K562 (cell line): ENCODE measurements at regions not wholly inside any gene's neighbourhood (a gene's known extent, or its start where the extent isn't known, plus 50 kb on each side); places are given as distances from the start of the nearest gene placed in this dataset.

Source experiments
- CREB3 ChIP-seq: fragments of 450-650 bp; conservative IDR thresholded peaks from 2 replicates; pipeline ENCODE4 v1.6.1; 2016; ENCODE audit warnings: missing genetic modification characterization, low read depth, mild to moderate bottlenecking, missing compliant biosample characterization, moderate library complexity
- ESRRA ChIP-seq: fragments of 450-650 bp; IDR thresholded peaks from 2 replicates; pipeline ENCODE4 v1.6.1; 2014; ENCODE audit warnings: low read depth, mild to moderate bottlenecking, moderate library complexity, borderline replicate concordance
- MTA2 ChIP-seq: fragments of 450-650 bp; IDR thresholded peaks from 2 replicates; pipeline ENCODE4 v1.6.1; 2016; ENCODE audit warnings: low read depth
- POLR2AphosphoS2 ChIP-seq: IDR thresholded peaks from 2 replicates; pipeline ENCODE4 v1.6.1; 2012; ENCODE audit warnings: low read length, improper control_type of control experiment
- TCF7 ChIP-seq: sonication (generic); IDR thresholded peaks from 2 replicates; pipeline ENCODE4 v1.6.1; 2016; ENCODE audit warnings: antibody characterized with exemption, borderline replicate concordance
- ZNF644 ChIP-seq: fragments of 200-800 bp; sonication (Bioruptor generic); IDR thresholded peaks from 2 replicates; pipeline ENCODE4 v1.6.1; 2016; ENCODE audit warnings: low read depth, missing genetic modification characterization, missing compliant biosample characterization
- TF ChIP-seq, protein P1 (sequence below): fragments of 250-450 bp; sonication (Bioruptor Pico); IDR thresholded peaks from 2 replicates; pipeline ENCODE4 v1.5.0; 2021
- TF ChIP-seq, protein P2 (sequence below): fragments of 250-450 bp; sonication (Bioruptor Pico); IDR thresholded peaks from 2 replicates; pipeline ENCODE4 v1.4.0; 2020

DNA sequence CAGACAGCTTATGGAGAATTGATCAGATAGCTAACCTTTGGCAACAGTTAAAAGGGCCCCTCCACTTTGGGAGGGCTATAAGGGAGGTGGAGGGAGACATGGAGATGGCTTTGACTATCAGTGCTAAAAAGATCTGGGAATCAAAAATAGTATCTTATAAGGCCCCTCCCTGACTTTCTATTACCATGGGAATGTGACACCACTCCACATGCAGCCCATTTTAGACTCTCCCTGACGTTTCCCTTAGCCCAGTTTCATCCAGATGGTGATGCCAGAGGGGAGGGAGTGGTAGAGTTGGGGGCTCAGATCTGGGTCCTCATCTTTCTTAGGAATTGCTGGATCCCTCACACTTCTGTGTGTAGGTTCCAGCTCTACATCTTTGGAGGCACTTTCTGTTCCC lies 200.0 kb upstream of the DTNBP1 start (continued):
- TF ChIP-seq ESRRA (no peak), CREB3 (tag) (no peak), POLR2AphosphoS2 (no peak), TCF7 (no peak), MTA2 (no peak), ZNF644 (tag) (no peak)
- TF ChIP-seq, protein P1, sequence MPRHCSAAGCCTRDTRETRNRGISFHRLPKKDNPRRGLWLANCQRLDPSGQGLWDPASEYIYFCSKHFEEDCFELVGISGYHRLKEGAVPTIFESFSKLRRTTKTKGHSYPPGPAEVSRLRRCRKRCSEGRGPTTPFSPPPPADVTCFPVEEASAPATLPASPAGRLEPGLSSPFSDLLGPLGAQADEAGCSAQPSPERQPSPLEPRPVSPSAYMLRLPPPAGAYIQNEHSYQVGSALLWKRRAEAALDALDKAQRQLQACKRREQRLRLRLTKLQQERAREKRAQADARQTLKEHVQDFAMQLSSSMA (CRISPR knock-in tag), result no peak
- TF ChIP-seq, protein P2, sequence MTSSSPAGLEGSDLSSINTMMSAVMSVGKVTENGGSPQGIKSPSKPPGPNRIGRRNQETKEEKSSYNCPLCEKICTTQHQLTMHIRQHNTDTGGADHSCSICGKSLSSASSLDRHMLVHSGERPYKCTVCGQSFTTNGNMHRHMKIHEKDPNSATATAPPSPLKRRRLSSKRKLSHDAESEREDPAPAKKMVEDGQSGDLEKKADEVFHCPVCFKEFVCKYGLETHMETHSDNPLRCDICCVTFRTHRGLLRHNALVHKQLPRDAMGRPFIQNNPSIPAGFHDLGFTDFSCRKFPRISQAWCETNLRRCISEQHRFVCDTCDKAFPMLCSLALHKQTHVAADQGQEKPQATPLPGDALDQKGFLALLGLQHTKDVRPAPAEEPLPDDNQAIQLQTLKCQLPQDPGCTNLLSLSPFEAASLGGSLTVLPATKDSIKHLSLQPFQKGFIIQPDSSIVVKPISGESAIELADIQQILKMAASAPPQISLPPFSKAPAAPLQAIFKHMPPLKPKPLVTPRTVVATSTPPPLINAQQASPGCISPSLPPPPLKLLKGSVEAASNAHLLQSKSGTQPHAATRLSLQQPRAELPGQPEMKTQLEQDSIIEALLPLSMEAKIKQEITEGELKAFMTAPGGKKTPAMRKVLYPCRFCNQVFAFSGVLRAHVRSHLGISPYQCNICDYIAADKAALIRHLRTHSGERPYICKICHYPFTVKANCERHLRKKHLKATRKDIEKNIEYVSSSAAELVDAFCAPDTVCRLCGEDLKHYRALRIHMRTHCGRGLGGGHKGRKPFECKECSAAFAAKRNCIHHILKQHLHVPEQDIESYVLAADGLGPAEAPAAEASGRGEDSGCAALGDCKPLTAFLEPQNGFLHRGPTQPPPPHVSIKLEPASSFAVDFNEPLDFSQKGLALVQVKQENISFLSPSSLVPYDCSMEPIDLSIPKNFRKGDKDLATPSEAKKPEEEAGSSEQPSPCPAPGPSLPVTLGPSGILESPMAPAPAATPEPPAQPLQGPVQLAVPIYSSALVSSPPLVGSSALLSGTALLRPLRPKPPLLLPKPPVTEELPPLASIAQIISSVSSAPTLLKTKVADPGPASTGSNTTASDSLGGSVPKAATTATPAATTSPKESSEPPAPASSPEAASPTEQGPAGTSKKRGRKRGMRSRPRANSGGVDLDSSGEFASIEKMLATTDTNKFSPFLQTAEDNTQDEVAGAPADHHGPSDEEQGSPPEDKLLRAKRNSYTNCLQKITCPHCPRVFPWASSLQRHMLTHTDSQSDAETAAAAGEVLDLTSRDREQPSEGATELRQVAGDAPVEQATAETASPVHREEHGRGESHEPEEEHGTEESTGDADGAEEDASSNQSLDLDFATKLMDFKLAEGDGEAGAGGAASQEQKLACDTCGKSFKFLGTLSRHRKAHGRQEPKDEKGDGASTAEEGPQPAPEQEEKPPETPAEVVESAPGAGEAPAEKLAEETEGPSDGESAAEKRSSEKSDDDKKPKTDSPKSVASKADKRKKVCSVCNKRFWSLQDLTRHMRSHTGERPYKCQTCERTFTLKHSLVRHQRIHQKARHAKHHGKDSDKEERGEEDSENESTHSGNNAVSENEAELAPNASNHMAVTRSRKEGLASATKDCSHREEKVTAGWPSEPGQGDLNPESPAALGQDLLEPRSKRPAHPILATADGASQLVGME (CRISPR knock-in tag), result no peak
